AG09309 (cell line): ENCODE measurements at regions not wholly inside any gene's neighbourhood (a gene's known extent, or its start where the extent isn't known, plus 50 kb on each side); places are given as distances from the start of the nearest gene placed in this dataset.

Experiments
- DNase-seq: peaks from one replicate; pipeline ENCODE4 v3.0.0-alpha.2; 2010; ENCODE audit warnings: low read depth
- H3K4me3 ChIP-seq: 2 replicates; pipeline ENCODE4 v1.5.1; 2011; ENCODE audit warnings: mild to moderate bottlenecking, low read depth, low read length, moderate library complexity; ENCODE audit not compliant: control insufficient read depth
- TF ChIP-seq, protein P1 (sequence below): IDR thresholded peaks from 2 replicates; pipeline ENCODE4 v1.5.1; 2011; ENCODE audit warnings: mild to moderate bottlenecking, low read depth, low read length, inconsistent platforms; ENCODE audit not compliant: insufficient read depth, control insufficient read depth; ENCODE audit errors: missing control alignments

DNA sequence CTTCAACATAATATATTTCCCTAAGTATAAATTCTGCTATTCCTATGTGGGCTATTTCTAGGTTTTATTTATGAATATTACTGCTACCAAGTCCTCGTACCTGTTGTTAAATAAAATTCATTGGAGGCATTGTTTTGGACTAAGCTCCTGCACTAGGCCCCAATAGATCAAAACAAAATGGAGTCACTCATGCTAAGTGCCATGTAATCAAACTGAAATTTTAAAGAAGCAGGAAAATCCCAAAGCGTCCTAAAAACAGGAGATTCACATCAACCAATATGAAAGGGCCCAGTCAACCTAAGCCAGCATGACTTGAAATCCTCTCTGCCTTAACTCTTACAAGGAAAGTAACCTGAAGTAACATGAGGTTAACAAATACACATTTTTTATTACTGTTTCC, 743.2 kb downstream of the TRAM1L1 start:
- DNase-seq, result no peak
- H3K4me3 ChIP-seq, result no peak overlapping the region
- TF ChIP-seq, protein P1, sequence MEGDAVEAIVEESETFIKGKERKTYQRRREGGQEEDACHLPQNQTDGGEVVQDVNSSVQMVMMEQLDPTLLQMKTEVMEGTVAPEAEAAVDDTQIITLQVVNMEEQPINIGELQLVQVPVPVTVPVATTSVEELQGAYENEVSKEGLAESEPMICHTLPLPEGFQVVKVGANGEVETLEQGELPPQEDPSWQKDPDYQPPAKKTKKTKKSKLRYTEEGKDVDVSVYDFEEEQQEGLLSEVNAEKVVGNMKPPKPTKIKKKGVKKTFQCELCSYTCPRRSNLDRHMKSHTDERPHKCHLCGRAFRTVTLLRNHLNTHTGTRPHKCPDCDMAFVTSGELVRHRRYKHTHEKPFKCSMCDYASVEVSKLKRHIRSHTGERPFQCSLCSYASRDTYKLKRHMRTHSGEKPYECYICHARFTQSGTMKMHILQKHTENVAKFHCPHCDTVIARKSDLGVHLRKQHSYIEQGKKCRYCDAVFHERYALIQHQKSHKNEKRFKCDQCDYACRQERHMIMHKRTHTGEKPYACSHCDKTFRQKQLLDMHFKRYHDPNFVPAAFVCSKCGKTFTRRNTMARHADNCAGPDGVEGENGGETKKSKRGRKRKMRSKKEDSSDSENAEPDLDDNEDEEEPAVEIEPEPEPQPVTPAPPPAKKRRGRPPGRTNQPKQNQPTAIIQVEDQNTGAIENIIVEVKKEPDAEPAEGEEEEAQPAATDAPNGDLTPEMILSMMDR, result no peak

DNA sequence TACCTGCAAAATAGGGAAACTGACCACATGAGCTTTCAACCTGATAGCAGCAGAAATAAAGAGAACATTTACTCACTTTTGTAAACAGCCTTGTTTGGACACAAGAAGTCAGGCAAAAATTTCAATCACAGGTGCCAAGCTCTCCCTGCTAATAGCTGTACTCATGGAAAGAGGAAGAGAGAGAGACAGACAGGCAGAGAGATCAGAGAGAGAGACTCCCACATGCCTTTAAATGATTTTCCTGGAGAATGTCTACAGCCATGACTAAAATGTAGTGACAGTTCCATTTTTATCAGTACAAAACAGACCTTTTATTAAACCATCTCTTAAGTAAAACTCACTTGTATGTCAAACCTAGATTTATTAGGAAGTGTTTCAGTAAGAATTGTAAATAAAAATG, 752.9 kb downstream of the TRAM1L1 start:
- TF ChIP-seq, protein P1, result no peak
- DNase-seq, result no peak
- H3K4me3 ChIP-seq, result no peak overlapping the region

DNA sequence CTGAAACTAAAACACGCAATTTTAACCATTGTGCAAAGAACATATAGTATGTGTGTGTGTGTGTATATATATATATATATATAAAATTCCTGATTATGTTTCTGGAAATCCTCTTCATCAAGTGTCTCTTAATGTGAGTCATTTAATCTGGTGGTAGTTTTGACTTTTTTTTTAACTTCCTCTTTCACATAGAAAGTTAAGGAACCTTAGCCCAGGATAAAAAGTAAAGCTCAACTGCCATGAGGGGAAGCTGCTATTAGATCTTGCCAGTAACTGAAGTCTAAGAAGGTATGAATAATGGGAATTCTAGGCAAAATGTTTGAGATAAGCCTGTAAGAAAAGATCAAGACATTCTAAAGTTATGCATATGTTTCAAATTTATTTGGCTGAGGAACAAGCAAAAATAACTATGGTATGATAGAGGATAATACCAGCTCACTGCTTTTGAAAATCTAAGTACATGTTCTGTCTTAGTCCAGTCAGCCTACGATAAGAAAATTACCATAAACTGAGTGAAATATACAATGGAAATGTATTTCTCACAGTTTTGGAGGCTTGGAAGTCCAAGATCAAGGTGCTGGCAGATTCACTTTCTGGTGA, 757.0 kb downstream of the TRAM1L1 start:
- no peak overlapping the region for H3K4me3 ChIP-seq
- TF ChIP-seq, protein P1, result no peak
- no peak for DNase-seq

DNA sequence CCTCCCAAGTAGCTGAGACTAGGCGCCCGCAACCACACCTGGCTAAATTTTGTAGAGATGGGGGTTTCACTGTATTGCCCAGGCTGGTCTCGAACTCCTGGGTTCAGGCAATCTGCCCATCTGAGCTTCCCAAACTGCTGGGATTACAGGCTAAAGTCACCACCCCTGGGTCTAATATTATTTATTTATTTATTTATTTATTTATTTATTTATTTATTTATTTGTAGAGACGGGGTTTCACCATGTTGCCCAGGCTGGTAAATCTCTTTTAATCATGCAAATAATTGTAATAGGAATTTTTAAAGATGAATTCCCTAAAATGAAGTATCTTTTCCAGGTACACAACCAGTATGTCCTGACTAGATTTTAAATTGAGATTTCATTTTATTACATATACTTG, 761.8 kb downstream of the TRAM1L1 start:
- DNase-seq, result no peak
- TF ChIP-seq, protein P1, result no peak
- no peak overlapping the region for H3K4me3 ChIP-seq

DNA sequence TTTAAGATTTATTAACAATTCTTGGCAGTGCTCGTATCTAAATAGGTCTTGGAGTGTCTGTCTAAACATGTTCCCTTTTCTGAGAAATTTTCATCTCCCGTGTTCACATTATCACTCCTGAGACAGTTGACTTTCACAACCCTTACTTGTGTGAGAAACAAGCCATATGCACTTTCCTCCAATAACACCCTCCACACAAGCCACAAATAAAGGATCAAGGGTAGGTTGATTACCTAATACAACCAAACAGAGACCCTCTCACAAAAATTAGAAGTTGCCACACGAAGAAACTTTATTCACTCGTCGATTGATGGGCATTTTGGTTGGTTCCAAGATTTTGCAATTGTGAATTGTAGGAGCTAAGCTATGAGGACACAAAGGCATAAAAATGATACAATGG, 763.9 kb downstream of the TRAM1L1 start:
- TF ChIP-seq, protein P1, result no peak
- H3K4me3 ChIP-seq, result no peak overlapping the region
- no peak for DNase-seq

DNA sequence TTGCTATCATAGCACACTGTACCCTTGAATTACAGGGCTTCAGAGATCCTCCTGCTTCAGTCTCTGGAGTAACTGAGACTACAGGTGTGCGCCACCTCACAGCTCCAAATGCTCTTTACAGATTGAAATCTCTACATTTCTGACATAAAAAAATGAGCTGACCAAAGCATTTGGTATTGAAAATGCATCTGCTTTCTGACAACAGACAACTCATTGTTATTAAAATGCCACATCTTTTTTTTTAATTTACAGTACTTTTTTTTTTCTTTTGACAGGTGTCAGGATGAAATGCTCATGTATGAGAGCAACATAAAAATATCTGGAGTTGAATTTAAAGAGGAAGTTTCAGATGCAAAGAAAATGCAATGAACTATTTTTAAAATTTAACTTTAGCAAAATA, 764.5 kb downstream of the TRAM1L1 start:
- TF ChIP-seq, protein P1, result no peak
- no peak for DNase-seq

More for the DNA sequence above, 764.5 kb downstream of the TRAM1L1 start:
- no peak overlapping the region for H3K4me3 ChIP-seq
